A549 (cell line): ENCODE measurements at regions not wholly inside any gene's neighbourhood (a gene's known extent, or its start where the extent isn't known, plus 50 kb on each side); places are given as distances from the start of the nearest gene placed in this dataset.

Source experiments
- ATAC-seq, 2 experiments: fragments of 200-7000 bp in 1 of 2; fragments of >200 bp in 1 of 2; cut with Nextera tagmentation in 1 of 2; cut with Tn5 transposase in 1 of 2; 3 replicates each; pipeline versions ENCODE4 v1.8.0 to v1.9.1; 2018 to 2020; ENCODE audit warnings: mild to moderate bottlenecking in 1 of 2, moderate library complexity in 1 of 2
- CTCF ChIA-PET: fragments of 300-600 bp; sonication (Branson Sonifier 250); formaldehyde crosslinking; extraction: SDS; loops from one replicate; lab custom pipeline; 2021; ENCODE audit warnings: antibody characterized with exemption, inconsistent platforms; lab: Yijun Ruan, JAX
- POLR2A ChIA-PET: fragments of 350-600 bp; formaldehyde crosslinking; extraction: SDS; loops from one replicate; lab custom pipeline; 2021; ENCODE audit warnings: antibody characterized with exemption, inconsistent platforms; lab: Yijun Ruan, JAX
- DNase-seq, 2 experiments: peaks; one replicate each; pipeline versions ENCODE4 v3.0.0 to v3.0.0-alpha.2; 2011 to 2016; ENCODE audit warnings: low read depth in 1 of 2, low spot score in 1 of 2
- FAIRE-seq: peaks from 2 replicates; lab custom pipeline; 2011; peaks lifted over from hg19 to GRCh38; lab: Jason Lieb, UNC
- H3K27ac ChIP-seq, 2 experiments: fragments of >200 bp; sonication (Bioruptor Twin); formaldehyde crosslinking; 3 replicates each; pipeline ENCODE4 v1.5.1; 2016 to 2017
- H3K4me1 ChIP-seq: fragments of >200 bp; sonication (Bioruptor Twin); formaldehyde crosslinking; 3 replicates; pipeline ENCODE4 v1.6.1; 2016
- H3K4me2 ChIP-seq: fragments of >200 bp; sonication (Bioruptor Twin); formaldehyde crosslinking; 3 replicates; pipeline ENCODE4 v1.6.1; 2016
- H3K4me3 ChIP-seq: fragments of >200 bp; sonication (Bioruptor Twin); formaldehyde crosslinking; 3 replicates; pipeline ENCODE4 v1.5.1; 2016
- H3K9me3 ChIP-seq: fragments of >200 bp; sonication (Bioruptor Twin); formaldehyde crosslinking; 3 replicates; pipeline ENCODE4 v1.6.1; 2016
- CBX2 ChIP-seq: fragments of 200-600 bp; sonication (generic); IDR thresholded peaks from 2 replicates; pipeline ENCODE4 v1.6.1; 2016; ENCODE audit warnings: low read depth, mild to moderate bottlenecking, borderline replicate concordance
- CHD2 ChIP-seq: fragments of 150-350 bp; IDR thresholded peaks from 2 replicates; pipeline ENCODE4 v1.6.1; 2014; ENCODE audit warnings: low read length; ENCODE audit not compliant: partially characterized antibody
- ELK1 ChIP-seq: fragments of 150-350 bp; IDR thresholded peaks from 2 replicates; pipeline ENCODE4 v1.6.1; 2014; ENCODE audit warnings: low read depth, mild to moderate bottlenecking, low read length
- EP300 ChIP-seq, 2 experiments: fragments of >200 bp; sonication (Bioruptor Twin); formaldehyde crosslinking; IDR thresholded peaks; 2 replicates in 1 of 2; 3 replicates in 1 of 2; pipeline ENCODE4 v1.6.1; 2016 to 2017
- FOXS1 ChIP-seq: fragments of 250-450 bp; sonication (Bioruptor Pico); IDR thresholded peaks from 2 replicates; pipeline ENCODE4 v1.5.0; 2020; ENCODE audit warnings: mild to moderate bottlenecking, moderate library complexity
- HDAC2 ChIP-seq: fragments of 200-600 bp; sonication (generic); IDR thresholded peaks from 2 replicates; pipeline ENCODE4 v1.6.1; 2016
- HMGXB4 ChIP-seq: fragments of 250-450 bp; sonication (Bioruptor Pico); IDR thresholded peaks from 2 replicates; pipeline ENCODE4 v1.5.0; 2021; ENCODE audit warnings: mild to moderate bottlenecking, moderate library complexity, borderline replicate concordance
- HOXA7 ChIP-seq: fragments of 250-450 bp; sonication (Bioruptor Pico); IDR thresholded peaks from 2 replicates; pipeline ENCODE4 v1.5.0; 2020; ENCODE audit warnings: mild to moderate bottlenecking, moderate library complexity
- JUNB ChIP-seq: fragments of >200 bp; sonication (Bioruptor Twin); formaldehyde crosslinking; IDR thresholded peaks from 2 replicates; pipeline ENCODE4 v1.6.1; 2016
- MAFK ChIP-seq: fragments of 450-650 bp; IDR thresholded peaks from 2 replicates; pipeline ENCODE4 v1.6.1; 2014; ENCODE audit not compliant: partially characterized antibody
- POLR2AphosphoS2 ChIP-seq: conservative IDR thresholded peaks from 2 replicates; pipeline ENCODE4 v1.6.1; 2012; ENCODE audit warnings: low read length, improper control_type of control experiment, inconsistent platforms
- RARB ChIP-seq: fragments of 250-450 bp; sonication (Bioruptor Pico); IDR thresholded peaks from 2 replicates; pipeline ENCODE4 v1.8.0; 2021; ENCODE audit warnings: mild to moderate bottlenecking, moderate library complexity
- RNF2 ChIP-seq: fragments of 200-600 bp; sonication (generic); IDR thresholded peaks from 2 replicates; pipeline ENCODE4 v1.6.1; 2016; ENCODE audit warnings: low read depth, mild to moderate bottlenecking, antibody characterized with exemption, moderate library complexity, borderline replicate concordance
- SMC3 ChIP-seq: fragments of >200 bp; sonication (Bioruptor Twin); formaldehyde crosslinking; IDR thresholded peaks from 3 replicates; pipeline ENCODE4 v1.6.1; 2018; ENCODE audit warnings: inconsistent platforms
- USF2 ChIP-seq: fragments of 450-650 bp; IDR thresholded peaks from 2 replicates; pipeline ENCODE4 v1.6.1; 2014; ENCODE audit warnings: antibody characterized with exemption
- ZFP36 ChIP-seq: fragments of 450-650 bp; IDR thresholded peaks from 2 replicates; pipeline ENCODE4 v1.6.1; 2014; ENCODE audit warnings: borderline replicate concordance; ENCODE audit not compliant: partially characterized antibody
- ZSCAN20 ChIP-seq: fragments of 250-450 bp; sonication (Bioruptor Pico); IDR thresholded peaks from 2 replicates; pipeline ENCODE4 v1.8.0; 2022; ENCODE audit warnings: mild to moderate bottlenecking, moderate library complexity
- WGBS: methylation state at CpG from one replicate; pipeline ENCODE4 v1.1.6; 2017; ENCODE audit errors: missing lambda C conversion rate; 5-methylcytosine and 5-hydroxymethylcytosine counted together

- TF ChIP-seq USF2 (no peak), HDAC2 (no peak), EP300 (IDR thresholded peaks at IDR 0.05) (no peak)
These were observed 160.4 kb downstream of the PCDH20 start (continued) for GRCh38 chr13:61255040-61255796.

GRCh38 chr13:61253105-61253877 lies 162.4 kb downstream of the PCDH20 start:
- no peaks in the 10 kb centered on the region for H3K9me3 ChIP-seq
- ATAC-seq (no peak), DNase-seq (no peak), FAIRE-seq (no peak)
- H3K4me3 ChIP-seq: no peak overlapping the region
- ChIA-PET POLR2A (no interaction called here), CTCF (no interaction called here)
- no peak overlapping the region for H3K4me2 ChIP-seq
- H3K27ac ChIP-seq: no peak overlapping the region
- no peaks in the 10 kb centered on the region for H3K4me1 ChIP-seq
- TF ChIP-seq USF2: no peak
- TF ChIP-seq POLR2AphosphoS2: no peak
- no peak for TF ChIP-seq ZFP36
- TF ChIP-seq RNF2: no peak
- no peak for TF ChIP-seq ELK1
- TF ChIP-seq HDAC2: no peak
- no peak for TF ChIP-seq FOXS1 (CRISPR knock-in tag)
- TF ChIP-seq RARB: no peak
- TF ChIP-seq HOXA7: no peak
- no peak for TF ChIP-seq CBX2
- TF ChIP-seq ZSCAN20 (CRISPR knock-in tag): no peak
- no peak for TF ChIP-seq MAFK
- no peak for TF ChIP-seq CHD2
- no peak for TF ChIP-seq JUNB
- 8% methylated on average over 3 of the region's 3 CpGs for WGBS

GRCh38 chr13:61252213-61252612 lies 163.4 kb downstream of the PCDH20 start:
- TF ChIP-seq SMC3 (no peak), HMGXB4 (CRISPR knock-in tag) (no peak)
- ATAC-seq (no peak), FAIRE-seq (no peak), DNase-seq (no peak)
- POLR2A ChIA-PET: no interaction called here
- H3K4me3 ChIP-seq: no peak overlapping the region
- CTCF ChIA-PET: interaction anchor here (1.2 kb wide), 1 partner anchor 625 kb away, joined by 4 read pairs; no protein-coding TSS in a partner anchor
- no peaks in the 10 kb centered on the region for H3K9me3 ChIP-seq
- no peak overlapping the region for H3K27ac ChIP-seq
- H3K4me2 ChIP-seq: no peak overlapping the region
- no peaks in the 10 kb centered on the region for H3K4me1 ChIP-seq
